ENCODE measurements at regions not wholly inside any gene's neighbourhood (a gene's known extent, or its start where the extent isn't known, plus 50 kb on each side); places are given as distances from the start of the nearest gene placed in this dataset.
A peak's percentile ranks its signal among the peaks of the same experiment; 100 is the strongest.

- Histone ChIP-seq H3K4me1 (ENCODE audit: control insufficient read depth, insufficient read depth, low read length) (no peaks in the 10 kb centered on the region), H3K36me3 (ENCODE audit: control insufficient read depth, insufficient read depth, low read length) (no peaks in the 10 kb centered on the region), H3K27me3 (ENCODE audit: control insufficient read depth, insufficient read depth, low read length) (no peaks in the 10 kb centered on the region), H3K9me3 (replicated peaks; ENCODE audit: control insufficient read depth, low read depth, low read length) (no peaks in the 10 kb centered on the region), H3K27ac (ENCODE audit: low read length) (no peak overlapping the region), H3K4me3 (ENCODE audit: low read length) (no peak overlapping the region)
- 100% methylated on average over 2 of the region's 4 CpGs for WGBS (ENCODE audit: insufficient coverage)
- no peak for DNase-seq
Measured at GRCh38 chr2:122216901-122217300, 461.4 kb downstream of the TSN start.

GRCh38 chr2:122218596-122218995 is 463.1 kb downstream of the TSN start:
- Histone ChIP-seq H3K36me3 (ENCODE audit: control insufficient read depth, insufficient read depth, low read length) (no peaks in the 10 kb centered on the region), H3K27me3 (ENCODE audit: control insufficient read depth, insufficient read depth, low read length) (no peaks in the 10 kb centered on the region), H3K4me1 (ENCODE audit: control insufficient read depth, insufficient read depth, low read length) (no peaks in the 10 kb centered on the region), H3K27ac (ENCODE audit: low read length) (no peak overlapping the region), H3K9me3 (replicated peaks; ENCODE audit: control insufficient read depth, low read depth, low read length) (no peaks in the 10 kb centered on the region), H3K4me3 (ENCODE audit: low read length) (no peak overlapping the region)
- 80% methylated on average over 2 of the region's 8 CpGs for WGBS (ENCODE audit: insufficient coverage)
- DNase-seq: no peak

GRCh38 chr2:122219504-122219903 is 464.1 kb downstream of the TSN start:
- 91% methylated on average over 9 of the region's 9 CpGs for WGBS (ENCODE audit: insufficient coverage)
- Histone ChIP-seq H3K36me3 (ENCODE audit: control insufficient read depth, insufficient read depth, low read length) (no peaks in the 10 kb centered on the region), H3K9me3 (replicated peaks; ENCODE audit: control insufficient read depth, low read depth, low read length) (no peaks in the 10 kb centered on the region), H3K4me3 (ENCODE audit: low read length) (no peak overlapping the region), H3K4me1 (ENCODE audit: control insufficient read depth, insufficient read depth, low read length) (no peaks in the 10 kb centered on the region), H3K27ac (ENCODE audit: low read length) (no peak overlapping the region), H3K27me3 (ENCODE audit: control insufficient read depth, insufficient read depth, low read length) (no peaks in the 10 kb centered on the region)
- no peak for DNase-seq

- no peaks in the 10 kb centered on the region for H3K27me3 ChIP-seq (ENCODE audit: control insufficient read depth, insufficient read depth, low read length)
- H3K4me3 ChIP-seq (ENCODE audit: low read length): no peak overlapping the region
- no peaks in the 10 kb centered on the region for H3K4me1 ChIP-seq (ENCODE audit: control insufficient read depth, insufficient read depth, low read length)
- no peak for DNase-seq
- 80% methylated on average over 3 of the region's 3 CpGs for WGBS (ENCODE audit: insufficient coverage)
- no peaks in the 10 kb centered on the region for H3K9me3 ChIP-seq (replicated peaks; ENCODE audit: control insufficient read depth, low read depth, low read length)
- no peaks in the 10 kb centered on the region for H3K36me3 ChIP-seq (ENCODE audit: control insufficient read depth, insufficient read depth, low read length)
- no peak overlapping the region for H3K27ac ChIP-seq (ENCODE audit: low read length)
Measured at GRCh38 chr2:122221665-122222064, 466.2 kb downstream of the TSN start.

- peak; percentile 41 for DNase-seq
- Histone ChIP-seq H3K4me3 (ENCODE audit: low read length) (no peak overlapping the region), H3K27me3 (ENCODE audit: control insufficient read depth, insufficient read depth, low read length) (no peaks in the 10 kb centered on the region), H3K36me3 (ENCODE audit: control insufficient read depth, insufficient read depth, low read length) (no peaks in the 10 kb centered on the region), H3K27ac (ENCODE audit: low read length) (no peak overlapping the region), H3K9me3 (replicated peaks; ENCODE audit: control insufficient read depth, low read depth, low read length) (no peaks in the 10 kb centered on the region), H3K4me1 (ENCODE audit: control insufficient read depth, insufficient read depth, low read length) (no peaks in the 10 kb centered on the region)
- WGBS (ENCODE audit: insufficient coverage): 83% methylated on average over 4 of the region's 7 CpGs
Measured at GRCh38 chr2:122231296-122231695, 475.8 kb downstream of the TSN start.

- H3K4me1 ChIP-seq (ENCODE audit: control insufficient read depth, insufficient read depth, low read length): no peaks in the 10 kb centered on the region
- H3K36me3 ChIP-seq (ENCODE audit: control insufficient read depth, insufficient read depth, low read length): no peaks in the 10 kb centered on the region
- H3K27me3 ChIP-seq (ENCODE audit: control insufficient read depth, insufficient read depth, low read length): no peaks in the 10 kb centered on the region
- WGBS (ENCODE audit: insufficient coverage): 87% methylated on average over 1 of the region's 1 CpG
- H3K9me3 ChIP-seq (replicated peaks; ENCODE audit: control insufficient read depth, low read depth, low read length): no peaks in the 10 kb centered on the region
- H3K27ac ChIP-seq (ENCODE audit: low read length): no peak overlapping the region
- no peak for DNase-seq
- no peak overlapping the region for H3K4me3 ChIP-seq (ENCODE audit: low read length)
Measured at GRCh38 chr2:122233372-122233771, 477.9 kb downstream of the TSN start.

- Histone ChIP-seq H3K36me3 (ENCODE audit: control insufficient read depth, insufficient read depth, low read length) (no peaks in the 10 kb centered on the region), H3K9me3 (replicated peaks; ENCODE audit: control insufficient read depth, low read depth, low read length) (no peaks in the 10 kb centered on the region), H3K4me1 (ENCODE audit: control insufficient read depth, insufficient read depth, low read length) (no peaks in the 10 kb centered on the region), H3K27me3 (ENCODE audit: control insufficient read depth, insufficient read depth, low read length) (no peaks in the 10 kb centered on the region), H3K27ac (ENCODE audit: low read length) (no peak overlapping the region), H3K4me3 (ENCODE audit: low read length) (no peak overlapping the region)
- WGBS (ENCODE audit: insufficient coverage): 73% methylated on average over 4 of the region's 7 CpGs
- DNase-seq: no peak
Measured at GRCh38 chr2:122236152-122236874, 480.9 kb downstream of the TSN start.

- no peak overlapping the region for H3K27ac ChIP-seq (ENCODE audit: low read length)
- no peaks in the 10 kb centered on the region for H3K9me3 ChIP-seq (replicated peaks; ENCODE audit: control insufficient read depth, low read depth, low read length)
- WGBS (ENCODE audit: insufficient coverage): 13% methylated on average over 1 of the region's 2 CpGs
- no peak for DNase-seq
- H3K27me3 ChIP-seq (ENCODE audit: control insufficient read depth, insufficient read depth, low read length): no peaks in the 10 kb centered on the region
- no peaks in the 10 kb centered on the region for H3K4me1 ChIP-seq (ENCODE audit: control insufficient read depth, insufficient read depth, low read length)
- no peaks in the 10 kb centered on the region for H3K36me3 ChIP-seq (ENCODE audit: control insufficient read depth, insufficient read depth, low read length)
- no peak overlapping the region for H3K4me3 ChIP-seq (ENCODE audit: low read length)
Measured at GRCh38 chr2:122236925-122237324, 481.5 kb downstream of the TSN start.

GRCh38 chr2:122237450-122237849 is 482.0 kb downstream of the TSN start:
- Histone ChIP-seq H3K9me3 (replicated peaks; ENCODE audit: control insufficient read depth, low read depth, low read length) (no peaks in the 10 kb centered on the region), H3K36me3 (ENCODE audit: control insufficient read depth, insufficient read depth, low read length) (no peaks in the 10 kb centered on the region), H3K4me3 (ENCODE audit: low read length) (no peak overlapping the region), H3K27me3 (ENCODE audit: control insufficient read depth, insufficient read depth, low read length) (no peaks in the 10 kb centered on the region), H3K27ac (ENCODE audit: low read length) (no peak overlapping the region), H3K4me1 (ENCODE audit: control insufficient read depth, insufficient read depth, low read length) (no peaks in the 10 kb centered on the region)
- WGBS (ENCODE audit: insufficient coverage): no CpG with 5 or more reads among the region's 3 CpGs
- DNase-seq: no peak

- Histone ChIP-seq H3K27ac (ENCODE audit: low read length) (no peak overlapping the region), H3K27me3 (ENCODE audit: control insufficient read depth, insufficient read depth, low read length) (no peaks in the 10 kb centered on the region), H3K4me3 (ENCODE audit: low read length) (no peak overlapping the region), H3K36me3 (ENCODE audit: control insufficient read depth, insufficient read depth, low read length) (no peaks in the 10 kb centered on the region), H3K9me3 (replicated peaks; ENCODE audit: control insufficient read depth, low read depth, low read length) (no peaks in the 10 kb centered on the region), H3K4me1 (ENCODE audit: control insufficient read depth, insufficient read depth, low read length) (no peaks in the 10 kb centered on the region)
- 74% methylated on average over 6 of the region's 10 CpGs for WGBS (ENCODE audit: insufficient coverage)
- no peak for DNase-seq
Measured at GRCh38 chr2:122238006-122238559, 482.6 kb downstream of the TSN start.
